Mesothelial cell of epicardium (in vitro differentiated cells): ENCODE measurements at regions not wholly inside any gene's neighbourhood (a gene's known extent, or its start where the extent isn't known, plus 50 kb on each side); places are given as distances from the start of the nearest gene placed in this dataset.
A peak's percentile ranks its signal among the peaks of the same experiment; 100 is the strongest.

ENCODE experiments used
- DNase-seq, 2 experiments: peaks; one replicate each; pipeline ENCODE4 v3.0.0; 2021; ENCODE audit warnings: low spot score in 2 of 2; ENCODE audit not compliant: unreplicated experiment in 2 of 2
- H3K27ac Mint-ChIP-seq: 2 replicates; pipeline ENCODE4 v1.8.0; 2021; ENCODE audit warnings: mixed read lengths
- H3K27me3 Mint-ChIP-seq: 2 replicates; pipeline ENCODE4 v1.8.0; 2021; ENCODE audit warnings: low read depth, mixed read lengths
- H3K36me3 Mint-ChIP-seq: 2 replicates; pipeline ENCODE4 v1.8.0; 2021; ENCODE audit warnings: mixed read lengths
- H3K4me1 Mint-ChIP-seq: 2 replicates; pipeline ENCODE4 v1.8.0; 2021; ENCODE audit warnings: mixed read lengths
- H3K4me3 Mint-ChIP-seq: 2 replicates; pipeline ENCODE4 v1.8.0; 2021; ENCODE audit warnings: mild to moderate bottlenecking, moderate library complexity, mixed read lengths
- H3K9me3 Mint-ChIP-seq: 2 replicates; pipeline ENCODE4 v1.8.0; 2021; ENCODE audit warnings: mixed read lengths
- TF ChIP-seq, protein P1 (sequence below): fragments of 200-600 bp; sonication (generic); IDR thresholded peaks from one replicate; pipeline ENCODE4 v1.5.0; 2021; ENCODE audit warnings: antibody characterized with exemption; ENCODE audit not compliant: unreplicated experiment

DNA sequence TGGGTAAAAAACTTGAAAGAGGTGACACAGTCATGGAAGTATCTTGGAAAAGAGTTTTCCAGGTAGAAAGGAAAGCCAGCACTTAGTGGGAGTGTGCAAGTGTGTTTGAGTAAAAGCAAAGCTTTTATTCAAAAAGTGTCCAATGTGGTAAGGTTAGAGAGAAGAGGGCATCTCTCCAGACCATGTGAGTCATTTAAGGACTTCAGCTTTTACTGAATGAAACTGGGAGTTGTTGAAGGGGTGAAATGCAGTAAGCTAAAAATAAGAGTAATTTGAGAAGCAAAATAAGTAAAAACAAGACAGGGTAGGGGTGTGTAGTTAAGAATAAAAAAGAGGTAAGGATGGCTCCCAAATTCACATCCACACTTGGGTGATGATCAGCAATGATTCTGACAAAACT lies 238.9 kb downstream of the SLC7A11 start:
- Mint-ChIP-seq H3K4me1 (peaks cover 22% of the 10 kb centered on the region), H3K36me3 (no peaks in the 10 kb centered on the region)
- no peak for DNase-seq

DNA sequence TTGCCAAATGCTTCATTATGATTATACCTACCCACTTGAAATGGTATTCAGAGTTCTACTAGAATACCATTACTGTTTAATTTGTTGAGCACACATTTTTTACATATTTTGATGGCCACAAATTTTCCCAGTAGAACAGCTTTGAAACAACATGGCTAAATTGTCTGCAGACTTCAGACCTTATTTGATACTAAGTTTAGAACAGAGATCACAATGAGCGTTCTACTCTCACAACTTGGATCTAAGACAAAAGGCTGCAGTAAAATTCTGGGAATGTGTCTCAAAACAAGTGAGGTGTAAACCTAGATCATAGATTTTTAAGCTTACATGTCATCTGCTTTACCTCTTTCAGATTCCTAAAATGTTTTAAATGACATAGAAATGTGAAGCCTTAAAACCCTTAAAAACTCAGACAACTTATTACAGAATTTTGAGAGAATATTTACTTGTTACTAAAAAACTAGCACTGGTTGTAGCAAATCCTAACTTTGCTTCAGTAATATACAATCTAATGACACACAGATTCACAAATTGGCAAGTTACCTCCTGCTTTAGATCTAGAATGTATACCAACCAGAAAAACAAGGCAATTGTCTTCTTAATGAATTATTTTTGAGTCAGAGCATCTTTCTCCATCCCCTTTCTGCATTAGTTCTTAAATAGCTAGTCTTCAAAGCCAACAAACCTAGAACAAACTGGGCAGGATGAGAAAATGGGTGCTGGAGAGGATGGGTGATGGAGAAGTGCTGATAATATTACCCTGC lies 243.3 kb downstream of the SLC7A11 start:
- no peaks in the 10 kb centered on the region for H3K27me3 Mint-ChIP-seq
- no peaks in the 10 kb centered on the region for H3K36me3 Mint-ChIP-seq
- peak overlapping the region; percentile 61 for H3K27ac Mint-ChIP-seq
- peaks cover 11% of the 10 kb centered on the region for H3K4me1 Mint-ChIP-seq
- H3K9me3 Mint-ChIP-seq, result peaks cover 7% of the 10 kb centered on the region
- no peak overlapping the region for H3K4me3 Mint-ChIP-seq
- TF ChIP-seq, protein P1, sequence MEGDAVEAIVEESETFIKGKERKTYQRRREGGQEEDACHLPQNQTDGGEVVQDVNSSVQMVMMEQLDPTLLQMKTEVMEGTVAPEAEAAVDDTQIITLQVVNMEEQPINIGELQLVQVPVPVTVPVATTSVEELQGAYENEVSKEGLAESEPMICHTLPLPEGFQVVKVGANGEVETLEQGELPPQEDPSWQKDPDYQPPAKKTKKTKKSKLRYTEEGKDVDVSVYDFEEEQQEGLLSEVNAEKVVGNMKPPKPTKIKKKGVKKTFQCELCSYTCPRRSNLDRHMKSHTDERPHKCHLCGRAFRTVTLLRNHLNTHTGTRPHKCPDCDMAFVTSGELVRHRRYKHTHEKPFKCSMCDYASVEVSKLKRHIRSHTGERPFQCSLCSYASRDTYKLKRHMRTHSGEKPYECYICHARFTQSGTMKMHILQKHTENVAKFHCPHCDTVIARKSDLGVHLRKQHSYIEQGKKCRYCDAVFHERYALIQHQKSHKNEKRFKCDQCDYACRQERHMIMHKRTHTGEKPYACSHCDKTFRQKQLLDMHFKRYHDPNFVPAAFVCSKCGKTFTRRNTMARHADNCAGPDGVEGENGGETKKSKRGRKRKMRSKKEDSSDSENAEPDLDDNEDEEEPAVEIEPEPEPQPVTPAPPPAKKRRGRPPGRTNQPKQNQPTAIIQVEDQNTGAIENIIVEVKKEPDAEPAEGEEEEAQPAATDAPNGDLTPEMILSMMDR, result no peak
- no peak for DNase-seq

More for the DNA sequence above, 238.9 kb downstream of the SLC7A11 start:
- no peak overlapping the region for H3K27ac Mint-ChIP-seq
- TF ChIP-seq, protein P1, result no peak
- H3K9me3 Mint-ChIP-seq, result peaks cover 7% of the 10 kb centered on the region
- H3K4me3 Mint-ChIP-seq, result no peak overlapping the region
- H3K27me3 Mint-ChIP-seq, result no peaks in the 10 kb centered on the region

DNA sequence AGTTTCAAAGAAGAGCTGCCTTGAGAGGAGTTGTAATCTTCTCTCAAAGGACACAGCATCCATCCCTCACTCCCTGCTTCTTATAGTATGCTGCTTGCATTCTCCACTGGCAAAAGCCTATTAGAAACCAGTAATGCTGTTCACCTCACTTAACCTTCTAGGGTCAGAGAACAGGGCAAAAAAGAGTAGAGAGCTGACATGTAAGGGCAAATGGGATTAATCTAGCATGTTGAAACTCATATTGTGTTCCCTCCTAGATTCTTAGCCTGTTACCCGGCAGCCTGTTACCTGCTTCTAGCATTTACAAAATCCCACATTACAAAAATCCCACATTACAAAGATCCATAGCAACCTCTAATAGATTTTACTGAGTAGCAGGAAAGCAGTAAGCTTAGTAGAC lies 244.7 kb downstream of the SLC7A11 start:
- Mint-ChIP-seq H3K27me3 (no peaks in the 10 kb centered on the region), H3K27ac (no peak overlapping the region), H3K4me1 (peaks cover 12% of the 10 kb centered on the region), H3K9me3 (peaks cover 7% of the 10 kb centered on the region), H3K36me3 (no peaks in the 10 kb centered on the region), H3K4me3 (no peak overlapping the region)
- no peak for DNase-seq
- TF ChIP-seq, protein P1, result no peak

DNA sequence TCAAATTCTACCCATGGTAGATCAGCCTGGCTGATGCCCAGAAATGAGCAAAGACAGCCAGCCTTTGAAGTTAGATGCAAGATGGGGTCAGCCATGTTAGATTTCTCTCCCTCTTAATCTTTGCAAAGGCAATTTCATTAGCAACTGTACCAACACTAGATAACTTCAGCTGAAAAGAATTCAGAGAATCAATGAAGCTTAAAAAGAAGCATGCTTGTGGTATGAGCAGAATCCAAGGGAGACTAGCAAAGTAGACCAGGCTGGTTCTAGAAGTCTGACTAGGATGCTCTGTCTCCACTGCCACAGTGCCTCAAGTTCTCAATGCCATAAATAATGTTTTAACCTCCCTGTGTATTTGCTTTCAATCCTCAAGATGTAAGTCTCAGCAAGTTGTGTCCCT lies 247.3 kb downstream of the SLC7A11 start:
- TF ChIP-seq, protein P1, result no peak

DNA sequence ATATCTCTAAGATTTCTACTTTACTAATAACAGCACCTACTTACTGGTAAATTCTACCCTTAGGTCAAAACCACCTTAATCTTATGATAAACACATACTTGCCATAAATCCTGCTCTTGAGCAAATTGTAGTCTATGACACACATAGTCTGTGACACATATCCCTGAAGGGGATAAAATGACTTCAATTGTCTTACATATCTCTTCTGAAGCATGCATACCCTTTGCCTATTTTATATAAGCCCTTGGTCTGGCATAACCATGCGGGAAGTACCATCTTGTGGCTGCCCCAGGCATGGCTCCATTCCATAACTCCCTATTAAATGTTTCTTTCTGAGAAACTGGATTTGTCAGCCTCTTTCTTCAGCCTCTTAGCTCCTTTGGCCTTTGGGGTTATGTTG lies 248.9 kb downstream of the SLC7A11 start:
- no peaks in the 10 kb centered on the region for H3K27me3 Mint-ChIP-seq
- peaks cover 3% of the 10 kb centered on the region for H3K4me1 Mint-ChIP-seq

More for the DNA sequence above, 247.3 kb downstream of the SLC7A11 start:
- Mint-ChIP-seq H3K27me3 (no peaks in the 10 kb centered on the region), H3K4me1 (peaks cover 14% of the 10 kb centered on the region), H3K36me3 (no peaks in the 10 kb centered on the region), H3K4me3 (no peak overlapping the region), H3K27ac (no peak overlapping the region), H3K9me3 (no peaks in the 10 kb centered on the region)
- DNase-seq, result no peak

More for the DNA sequence above, 248.9 kb downstream of the SLC7A11 start:
- TF ChIP-seq, protein P1, result no peak
- no peaks in the 10 kb centered on the region for H3K9me3 Mint-ChIP-seq
- H3K4me3 Mint-ChIP-seq, result no peak overlapping the region
- no peak overlapping the region for H3K27ac Mint-ChIP-seq
- no peaks in the 10 kb centered on the region for H3K36me3 Mint-ChIP-seq
- no peak for DNase-seq
